GM18873 (cell line): ENCODE measurements at regions not wholly inside any gene's neighbourhood (a gene's known extent, or its start where the extent isn't known, plus 50 kb on each side); places are given as distances from the start of the nearest gene placed in this dataset.
"Not testable (repeated sequence)": the region's sequence is repeated elsewhere in the genome, so short reads cannot be mapped to it uniquely, and the experiment has no call there.

Source experiments
- ATAC-seq: cut with Tn5 transposase; IDR thresholded peaks from one replicate; pipeline ENCODE4 v1.9.1; 2021; ENCODE audit warnings: mild to moderate bottlenecking, moderate library complexity, moderate number of reproducible peaks; ENCODE audit not compliant: unreplicated experiment, low FRiP score

DNA sequence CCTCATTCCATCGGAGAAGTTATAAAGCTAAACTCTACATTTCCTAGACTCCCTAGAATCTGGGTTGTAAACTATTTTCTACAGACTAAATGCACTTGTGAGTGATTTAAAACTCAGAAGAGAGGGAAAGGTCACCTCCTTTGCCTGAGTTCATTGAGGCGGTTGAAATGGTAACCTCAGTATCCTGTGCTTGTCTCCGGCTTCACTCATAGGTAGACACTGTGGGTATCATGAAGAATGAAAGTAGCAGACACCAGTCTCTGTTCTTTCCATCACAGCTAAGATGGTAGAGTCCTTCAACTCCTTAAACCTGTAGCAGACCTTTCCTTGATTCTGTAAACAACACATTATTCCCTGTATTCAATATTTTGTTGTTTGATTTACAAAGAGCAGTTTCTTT, 291.3 kb upstream of the ANKRD50 start:
- no peak for ATAC-seq

DNA sequence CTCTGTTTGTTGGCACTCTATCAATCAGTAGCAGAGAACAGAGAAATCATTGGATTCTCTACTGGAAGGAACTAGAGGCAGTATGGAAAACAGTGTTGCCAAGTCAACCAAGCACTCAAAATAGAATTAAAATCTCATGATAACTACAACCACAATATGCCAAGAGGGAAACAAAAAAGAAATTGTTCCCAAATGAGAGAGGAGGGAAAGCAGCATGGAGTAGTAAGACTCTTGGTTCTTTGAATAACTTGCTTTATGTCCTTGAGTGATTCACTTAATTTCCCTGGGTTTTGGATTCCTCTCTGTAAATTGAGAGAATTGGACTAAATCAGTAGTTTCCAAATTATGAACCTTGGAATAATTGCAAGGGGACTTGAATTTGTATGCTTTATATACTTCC, 285.5 kb upstream of the ANKRD50 start:
- no peak for ATAC-seq

DNA sequence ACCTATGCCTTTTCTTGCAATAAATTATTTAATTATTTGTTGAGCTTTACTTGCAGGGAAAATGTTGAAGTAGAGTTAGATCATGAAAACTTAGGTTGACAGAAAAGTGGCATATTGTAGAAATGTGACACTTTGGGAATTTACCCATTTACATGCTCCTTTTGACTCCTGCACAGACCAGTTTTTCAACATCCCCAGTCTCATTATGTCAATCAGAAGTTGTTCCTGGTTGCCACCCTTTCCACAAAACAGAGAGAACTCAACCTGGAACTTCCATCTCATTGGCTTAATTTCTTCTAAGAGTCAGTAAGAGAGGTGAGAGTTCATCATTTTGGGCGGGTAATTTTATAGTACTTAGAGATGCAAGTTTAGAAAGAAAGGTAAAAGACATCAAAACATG, 284.6 kb upstream of the ANKRD50 start:
- no peak for ATAC-seq

DNA sequence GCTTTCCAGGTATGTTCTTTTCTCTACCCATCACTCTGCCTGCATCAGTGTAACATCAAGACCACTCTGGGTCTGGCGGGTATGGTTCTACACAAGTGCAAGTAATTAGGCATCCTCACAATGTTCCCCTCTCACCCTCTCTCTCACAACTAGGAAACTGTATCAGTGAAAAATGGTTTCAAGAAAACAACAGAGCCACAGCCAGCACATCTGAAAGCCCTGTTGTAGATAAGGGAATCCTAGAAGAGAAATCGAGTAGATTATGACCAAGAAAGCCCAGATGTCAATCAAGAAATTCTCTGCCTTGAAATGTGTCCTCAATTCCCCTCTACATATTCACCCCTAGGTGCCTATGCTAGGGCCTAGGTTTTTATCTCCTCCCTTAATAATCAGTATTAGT, 281.3 kb upstream of the ANKRD50 start:
- ATAC-seq = no peak

DNA sequence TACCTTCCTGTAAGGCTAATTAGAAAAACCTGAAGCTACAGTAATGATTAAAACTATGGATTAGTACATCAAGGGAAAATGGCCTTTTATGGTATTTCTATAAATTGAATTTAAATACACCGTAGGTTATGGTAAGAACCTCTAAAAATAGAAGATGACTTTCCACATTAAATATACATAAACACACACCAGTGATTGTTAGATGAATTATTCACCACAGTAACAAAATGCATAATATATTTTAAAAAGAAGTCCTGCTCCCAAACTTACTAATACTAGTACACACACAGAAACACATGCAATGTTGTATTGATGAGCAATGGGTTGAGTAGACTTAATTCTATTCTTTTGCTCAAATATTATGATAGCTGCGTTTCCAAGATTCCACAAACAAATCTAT, 277.9 kb upstream of the ANKRD50 start:
- ATAC-seq = no peak

DNA sequence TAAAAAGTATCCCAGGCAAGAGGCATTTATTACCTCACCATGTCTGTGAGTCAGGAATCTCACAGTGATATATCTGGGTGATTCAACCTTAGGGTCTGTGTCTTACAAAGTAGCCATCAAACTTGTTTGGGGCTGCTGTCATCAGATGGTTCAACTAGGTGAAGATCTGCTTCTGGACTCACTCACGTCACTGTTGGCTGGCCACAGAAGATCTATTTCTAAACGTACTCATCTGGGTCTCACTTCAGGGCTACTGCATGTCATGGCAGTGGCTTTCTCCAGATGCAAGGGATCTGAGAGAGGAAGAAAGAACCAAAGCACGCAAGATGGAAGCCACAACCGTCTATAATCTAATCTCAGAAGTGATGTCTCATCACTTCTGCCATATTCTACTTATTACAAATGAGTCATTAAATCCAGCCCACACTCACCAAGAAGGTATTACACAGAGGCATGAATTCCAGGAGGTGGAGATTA, 267.8 kb upstream of the ANKRD50 start:
- no peak for ATAC-seq

DNA sequence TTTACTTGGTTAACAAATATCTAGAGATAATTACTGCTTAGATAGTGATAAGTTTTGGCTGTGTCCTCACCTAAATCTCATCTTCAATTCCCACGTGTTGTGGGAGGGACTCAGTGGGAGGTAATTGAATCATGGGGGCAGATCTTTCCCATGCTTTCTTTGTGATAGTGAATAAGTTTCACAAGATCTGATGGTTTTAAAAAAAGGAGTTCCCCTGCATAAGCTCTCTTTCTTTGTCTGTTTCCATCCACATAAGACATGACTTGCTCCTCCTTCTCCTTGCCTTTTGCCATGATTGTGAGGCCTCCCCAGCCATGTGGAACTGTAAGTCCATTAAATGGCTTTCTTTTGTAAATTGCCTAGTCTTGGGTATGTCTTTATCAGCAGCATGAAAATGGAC, 266.0 kb upstream of the ANKRD50 start:
- ATAC-seq = not testable (repeated sequence)

DNA sequence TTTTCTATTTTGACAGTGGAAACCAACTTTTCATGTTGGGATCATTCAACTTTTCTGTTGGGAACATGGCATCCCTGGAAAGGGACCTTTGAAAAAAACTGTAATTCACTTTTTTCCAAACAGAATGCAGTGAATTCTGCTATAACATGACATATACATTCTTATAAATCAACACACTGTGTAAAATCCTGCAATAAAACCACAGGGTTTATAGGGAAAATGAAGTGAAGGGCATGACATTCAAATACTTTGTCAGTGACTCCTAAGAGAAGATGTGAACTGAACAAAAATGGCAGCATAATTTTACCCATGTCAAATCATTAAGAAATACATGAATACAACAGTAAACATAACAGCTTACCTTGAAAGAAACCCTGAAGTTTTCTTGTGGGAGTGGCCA, 264.5 kb upstream of the ANKRD50 start:
- ATAC-seq = no peak

DNA sequence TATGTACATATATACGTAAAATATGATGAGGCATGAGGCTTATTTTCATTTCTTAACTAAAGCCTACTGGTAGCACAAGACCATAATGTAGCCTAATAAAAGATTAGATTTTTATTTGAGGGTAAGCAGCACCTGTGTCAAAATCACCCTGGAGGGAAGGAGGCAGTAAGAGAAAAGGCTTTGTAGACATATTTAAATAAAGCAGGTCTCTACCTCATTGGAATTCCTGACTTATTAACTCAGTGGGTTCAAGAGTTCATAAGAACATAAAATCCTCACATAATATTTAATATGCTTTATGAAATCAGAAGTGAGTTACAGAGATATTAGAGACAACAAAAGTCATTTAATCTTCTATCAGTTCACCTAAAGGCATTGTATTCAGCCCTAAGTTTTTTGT, 261.6 kb upstream of the ANKRD50 start:
- no peak for ATAC-seq

DNA sequence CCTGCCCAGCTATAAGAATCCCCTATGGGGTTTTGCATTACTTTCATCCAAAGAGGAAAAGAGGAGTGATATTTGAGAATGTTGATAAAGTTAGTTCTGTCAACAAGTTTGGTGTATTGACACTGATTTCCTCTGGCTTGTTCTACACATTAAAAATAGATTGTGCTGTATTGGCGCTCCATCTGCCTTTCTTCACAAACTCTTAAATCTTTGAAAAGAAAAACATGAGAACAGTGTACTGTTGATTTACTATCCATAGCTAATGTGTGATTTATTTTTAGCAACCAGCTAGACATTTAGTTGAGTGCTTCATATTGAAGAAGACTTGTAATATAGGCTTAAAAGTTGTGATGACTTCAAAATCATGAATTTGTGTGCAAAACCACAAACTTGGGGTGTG, 261.2 kb upstream of the ANKRD50 start:
- ATAC-seq = no peak

DNA sequence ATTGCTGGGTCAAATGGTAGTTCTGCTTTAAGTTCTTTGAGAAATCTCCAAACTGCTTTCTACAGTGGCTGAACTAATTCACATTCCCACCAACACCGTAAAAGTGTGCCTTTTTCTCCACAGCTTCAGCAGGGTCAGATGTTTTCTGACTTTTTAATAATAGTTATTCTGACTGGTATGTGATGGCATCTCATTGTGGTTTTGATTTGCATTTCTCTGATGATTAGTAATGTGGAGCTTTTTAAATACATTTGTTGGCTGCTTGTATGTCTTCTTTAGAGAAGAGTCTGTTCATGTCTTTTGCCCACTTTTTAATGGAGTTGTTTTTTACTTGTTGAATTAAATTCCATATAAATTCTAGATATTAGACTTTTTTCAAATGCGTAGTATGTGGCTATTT, 257.5 kb upstream of the ANKRD50 start:
- no peak for ATAC-seq

DNA sequence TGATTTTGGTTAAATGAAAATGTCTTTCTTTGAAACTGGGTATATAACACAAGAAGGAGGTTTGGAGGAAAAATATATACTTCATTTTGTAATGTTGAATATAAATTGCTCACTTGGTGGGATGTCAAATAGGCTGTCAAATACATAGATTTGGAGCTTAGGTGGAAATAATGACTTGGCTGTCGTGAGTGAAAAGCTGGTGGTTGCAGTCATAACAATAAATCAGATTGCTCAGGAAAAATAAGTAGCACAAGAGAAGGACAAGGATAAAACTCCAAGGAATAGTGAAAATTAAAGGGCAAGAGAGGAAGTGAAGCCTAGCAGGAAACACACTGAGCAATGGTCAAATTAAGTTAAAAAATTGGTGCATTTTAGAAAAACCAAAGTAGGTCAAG, 253.0 kb upstream of the ANKRD50 start:
- no peak for ATAC-seq

DNA sequence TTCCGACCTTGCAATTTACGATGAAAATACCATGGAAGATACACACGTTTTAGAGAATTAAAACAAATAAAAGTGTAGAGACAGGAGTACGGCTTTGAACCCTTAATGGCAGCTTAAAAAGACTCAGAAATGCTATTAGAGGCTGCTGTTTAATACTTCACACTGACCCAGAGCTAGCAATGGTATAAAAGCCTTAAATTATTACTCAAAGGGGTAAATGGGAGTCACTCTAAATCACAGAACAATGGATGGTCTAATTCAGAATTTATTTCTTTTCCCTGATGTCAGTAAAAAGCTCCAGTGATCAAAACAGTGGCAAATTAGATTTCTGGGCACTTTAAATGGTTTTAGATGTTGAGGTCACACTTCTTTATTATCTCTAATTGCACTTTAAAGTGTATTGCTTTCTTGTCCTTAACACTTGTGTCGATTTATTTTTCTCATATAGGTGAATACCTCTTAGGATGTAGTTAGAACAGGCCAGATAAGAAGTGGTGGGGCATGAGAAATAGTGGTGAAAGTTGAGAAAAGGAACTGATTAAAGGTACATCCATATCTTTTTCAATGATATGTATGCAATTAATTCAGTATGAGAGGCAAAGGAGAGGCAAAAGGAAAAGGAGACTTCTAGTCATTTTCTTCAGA, 252.4 kb upstream of the ANKRD50 start:
- ATAC-seq = no peak

DNA sequence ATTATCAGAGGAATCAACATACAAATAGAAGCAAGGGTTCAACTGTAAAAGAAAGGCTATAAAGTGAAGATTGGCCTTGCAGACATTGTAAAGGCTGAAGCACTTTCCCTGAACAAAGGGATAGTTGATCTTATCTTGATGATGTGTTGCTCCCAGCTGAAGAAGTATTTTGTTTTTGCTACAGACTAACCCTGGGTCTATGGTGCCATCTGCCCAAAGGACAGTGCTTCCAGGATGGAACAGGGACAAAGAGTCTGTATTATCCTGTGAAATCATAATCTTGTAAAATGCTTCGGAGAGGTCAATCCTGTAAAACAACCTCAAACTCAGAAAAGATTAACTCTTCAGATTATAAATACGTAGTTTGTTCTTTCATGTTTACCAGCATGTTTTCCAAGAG, 251.7 kb upstream of the ANKRD50 start:
- no peak for ATAC-seq

DNA sequence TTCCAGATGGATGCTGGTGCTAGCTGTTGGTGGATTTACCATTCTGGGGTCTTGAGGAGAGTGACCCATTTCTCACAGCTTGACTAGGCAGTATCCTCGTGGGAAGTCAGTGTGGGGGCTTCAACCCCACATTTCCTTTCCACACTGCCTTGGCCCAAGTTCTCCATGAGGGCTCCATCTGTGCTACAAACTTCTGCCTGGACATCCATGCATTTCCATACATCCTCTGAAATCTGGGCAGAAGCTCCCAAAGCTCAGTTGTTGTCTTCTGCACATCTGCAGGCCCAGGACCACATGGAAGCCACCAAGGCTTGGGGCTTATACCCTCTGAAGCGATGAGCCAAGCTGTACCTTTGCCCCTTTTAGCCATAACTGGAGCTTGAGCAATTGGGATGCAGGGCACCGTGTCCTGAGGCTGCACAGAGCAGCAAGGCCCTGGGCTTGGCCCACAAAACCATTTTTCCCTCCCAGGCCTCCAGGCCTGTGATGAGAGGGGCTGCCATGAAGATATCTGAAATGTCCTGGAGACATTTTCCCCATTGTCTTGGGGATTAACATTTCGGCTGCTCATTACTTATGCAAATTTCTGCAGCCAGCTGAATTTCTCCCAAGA, 248.7 kb upstream of the ANKRD50 start:
- no peak for ATAC-seq

DNA sequence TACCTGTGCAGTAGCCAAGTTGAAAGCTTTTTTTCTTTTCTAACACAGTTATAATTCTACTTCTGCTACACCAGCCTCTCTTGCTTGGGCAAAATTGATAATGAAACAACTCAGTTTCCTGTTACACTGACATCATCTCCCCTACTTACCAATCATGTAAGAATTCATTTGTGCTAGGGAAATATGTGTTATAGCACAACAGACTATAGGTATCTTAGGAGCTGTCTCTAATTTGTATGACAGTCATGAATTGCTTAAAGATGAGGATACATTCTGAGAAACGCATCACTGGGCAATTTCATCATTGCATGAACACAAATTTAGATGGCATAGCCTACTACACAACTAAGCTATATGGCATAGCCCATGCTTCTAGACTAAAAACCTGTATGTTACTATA, 246.3 kb upstream of the ANKRD50 start:
- ATAC-seq = no peak

DNA sequence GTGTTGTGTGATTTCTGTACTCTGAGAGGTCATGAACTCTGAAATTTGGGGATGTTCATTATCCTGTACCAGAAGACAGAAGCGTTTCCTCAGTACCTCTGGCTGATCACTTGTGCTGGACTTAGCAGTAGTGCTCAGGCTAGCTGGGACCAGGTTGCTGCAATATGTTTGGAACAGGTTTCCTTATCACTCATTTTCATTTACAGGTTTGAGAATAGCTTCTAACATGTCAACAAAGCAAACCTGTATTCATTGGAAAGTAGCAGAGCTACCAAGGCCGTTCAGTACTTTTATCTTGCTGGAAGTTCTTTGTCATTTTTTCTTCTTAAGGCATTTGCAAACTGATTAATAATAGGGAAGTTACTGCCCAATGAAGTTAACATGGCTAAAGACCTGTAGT, 242.9 kb upstream of the ANKRD50 start:
- ATAC-seq = no peak

DNA sequence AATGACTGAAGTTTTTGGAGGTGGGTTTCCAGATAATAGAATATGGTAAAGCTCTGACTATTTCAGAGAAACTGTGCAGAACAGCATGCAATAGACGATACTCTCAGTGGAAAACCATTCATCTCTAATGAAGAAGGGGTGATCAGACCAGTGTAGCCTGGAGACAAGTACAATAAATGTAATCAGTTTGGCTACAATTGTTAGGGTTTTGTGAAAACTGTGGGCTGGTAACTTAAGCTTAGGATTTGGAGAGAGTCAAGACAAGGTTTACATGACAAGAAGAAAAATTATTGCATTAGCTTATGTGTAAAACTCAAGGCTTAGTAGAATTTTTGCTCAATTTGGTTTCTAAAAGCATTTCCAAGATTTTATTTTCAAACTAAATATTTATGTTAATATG, 241.5 kb upstream of the ANKRD50 start:
- ATAC-seq = no peak

DNA sequence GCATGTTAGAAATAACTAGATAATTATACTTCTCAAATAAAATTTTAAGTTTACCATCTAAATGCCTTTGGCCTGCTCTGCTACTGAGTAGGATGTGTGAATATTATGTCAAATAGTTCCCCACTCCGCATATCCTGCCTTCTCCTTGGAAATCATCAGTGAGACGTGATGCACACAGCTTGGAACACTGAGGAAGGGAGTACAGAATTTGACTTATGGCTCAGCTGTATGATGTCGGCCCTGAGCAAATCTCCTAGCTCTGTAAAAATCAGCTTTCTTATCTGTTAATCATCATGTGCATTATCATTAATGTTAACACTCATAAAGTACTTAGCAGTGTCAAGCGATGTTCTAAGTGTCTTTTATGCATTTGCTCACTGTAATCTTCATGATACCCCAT, 241.0 kb upstream of the ANKRD50 start:
- no peak for ATAC-seq

DNA sequence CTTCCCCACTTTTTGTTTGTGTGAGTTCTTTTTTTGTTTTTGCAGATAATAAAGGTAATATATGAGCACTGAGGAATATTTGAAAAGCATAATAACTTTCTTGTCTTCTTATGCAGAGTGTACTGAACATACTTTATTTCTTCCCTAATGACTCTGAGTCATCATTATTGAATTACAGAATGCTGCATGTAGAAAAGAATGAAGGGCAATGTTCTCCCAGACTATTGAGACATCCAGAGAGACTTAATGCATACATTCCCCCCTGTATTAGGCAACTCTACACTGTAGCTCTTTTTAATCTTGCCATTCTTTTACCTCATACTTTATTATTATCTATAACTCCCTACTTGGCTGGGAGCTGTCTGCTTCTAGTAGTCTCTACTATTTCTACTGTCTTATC, 240.5 kb upstream of the ANKRD50 start:
- no peak for ATAC-seq

DNA sequence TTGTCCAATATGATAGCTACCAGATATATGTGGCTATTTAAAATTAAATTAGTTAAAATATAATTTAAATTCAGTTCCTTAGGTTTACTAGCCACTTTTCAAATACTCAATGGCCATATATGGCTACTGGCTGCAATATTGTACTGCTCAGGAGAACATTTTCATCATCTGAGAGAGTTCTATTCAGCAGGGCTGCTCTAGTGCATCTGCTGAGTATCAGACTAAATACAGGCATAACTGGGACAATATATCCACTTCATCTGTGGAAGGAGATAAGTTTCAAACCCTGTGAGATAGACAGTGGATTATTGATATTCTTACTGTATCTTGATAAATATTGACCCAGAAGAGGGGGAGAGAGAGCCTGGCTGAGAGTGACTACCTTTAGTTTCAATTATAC, 240.1 kb upstream of the ANKRD50 start:
- ATAC-seq = no peak

DNA sequence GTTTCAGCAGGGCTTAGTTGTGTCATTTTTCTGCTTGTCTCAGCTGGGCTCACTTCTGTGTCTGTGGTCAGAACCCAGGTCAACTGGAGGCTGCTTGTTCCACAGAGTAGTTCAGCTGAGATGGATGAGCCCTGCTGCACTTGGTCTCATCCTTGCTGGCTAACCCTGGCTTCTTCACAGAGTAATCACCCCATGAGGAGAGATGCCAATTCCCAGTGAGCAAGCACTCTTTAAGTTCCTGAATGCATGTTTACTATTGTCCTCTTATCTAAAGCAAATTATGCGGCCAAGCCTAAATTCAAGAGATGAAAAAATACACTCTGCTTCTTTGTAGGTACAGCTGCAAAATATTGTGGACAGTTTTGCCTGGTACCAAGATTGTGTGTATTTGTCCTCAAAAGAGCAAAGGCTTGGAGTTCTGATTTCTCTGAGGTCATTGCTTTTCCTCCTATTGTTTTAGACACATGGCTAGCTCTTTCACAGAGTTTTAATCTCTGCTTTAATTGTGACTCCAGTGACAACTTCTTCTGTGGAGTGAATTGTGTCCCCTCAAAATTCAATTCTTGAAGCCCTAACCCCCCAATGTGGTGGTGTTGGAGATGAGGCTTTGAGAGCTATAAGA, 236.6 kb upstream of the ANKRD50 start:
- no peak for ATAC-seq
